ENCODE measurements at regions not wholly inside any gene's neighbourhood (a gene's known extent, or its start where the extent isn't known, plus 50 kb on each side); places are given as distances from the start of the nearest gene placed in this dataset.
"Not testable (repeated sequence)": the region's sequence is repeated elsewhere in the genome, so short reads cannot be mapped to it uniquely, and the experiment has no call there.

DNA sequence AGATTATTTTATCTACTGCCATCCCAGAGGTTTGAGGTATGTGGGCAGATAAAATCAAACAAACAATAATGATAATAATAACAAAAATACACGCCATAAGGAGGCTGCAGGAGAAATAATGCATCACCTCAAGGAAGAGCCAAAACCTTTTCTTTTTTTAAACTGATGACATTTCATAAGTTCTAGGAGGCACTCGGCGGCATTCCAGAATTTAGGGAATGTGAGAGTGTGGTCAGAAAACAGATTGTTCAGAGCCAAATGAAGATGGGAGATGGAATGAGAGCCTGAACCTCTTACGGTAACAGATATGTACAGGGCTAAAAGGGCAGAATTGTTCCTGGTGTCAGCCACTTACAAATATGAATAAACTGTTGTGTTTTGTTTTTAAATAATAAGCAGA is 615.0 kb upstream of the CHD1 start:
- no peak overlapping the region for H4K91ac ChIP-seq (ENCODE audit: low read depth, low read length, poor library complexity)
- H2AFZ ChIP-seq (ENCODE audit: low read length), result no peak overlapping the region
- no peak overlapping the region for H3K14ac ChIP-seq (ENCODE audit: low read length)
- H3K4me3 ChIP-seq (ENCODE audit: low read length in 2 of 2), result no peak overlapping the region
- no peak overlapping the region for H3K27ac ChIP-seq (replicated peaks; ENCODE audit: low read length)
- no peaks in the 10 kb centered on the region for H3K9me3 ChIP-seq (replicated peaks in 1 of 2; ENCODE audit: control insufficient read depth in 2 of 2, insufficient read depth in 1 of 2, low read depth in 1 of 2, low read length in 2 of 2)
- H4K8ac ChIP-seq (ENCODE audit: low read depth, low read length), result no peak overlapping the region
- H2AK5ac ChIP-seq (ENCODE audit: low read depth, low read length), result no peak overlapping the region
- DNase-seq (ENCODE audit: low spot score), result no peak
- H3K4me2 ChIP-seq (ENCODE audit: insufficient read depth, low read length, poor library complexity, severe bottlenecking), result no peak overlapping the region
- H3K4me1 ChIP-seq (ENCODE audit: control insufficient read depth in 2 of 2, insufficient read depth in 1 of 2, low read depth in 1 of 2, low read length in 2 of 2), result no peaks in the 10 kb centered on the region
- no peak overlapping the region for H2BK5ac ChIP-seq (ENCODE audit: low read length)
- no peaks in the 10 kb centered on the region for H3K79me1 ChIP-seq (ENCODE audit: low read depth, low read length)
- no peaks in the 10 kb centered on the region for H3K36me3 ChIP-seq (replicated peaks in 1 of 2; ENCODE audit: control insufficient read depth in 2 of 2, insufficient read depth in 2 of 2, low read length in 2 of 2)
- no CpG with 5 or more reads among the region's 4 CpGs for WGBS, 2 donors (ENCODE audit: extremely low coverage in 2 of 2, insufficient read length in 2 of 2, insufficient replicate concordance in 1 of 2)
- no peak overlapping the region for H3K18ac ChIP-seq (ENCODE audit: low read length)
- H2BK15ac ChIP-seq (ENCODE audit: low read length), result no peak overlapping the region
- no peak overlapping the region for H2BK12ac ChIP-seq (ENCODE audit: low read length)
- no peak overlapping the region for H3K9ac ChIP-seq (ENCODE audit: low read depth, low read length, poor library complexity)
- no peak overlapping the region for H3K4ac ChIP-seq (ENCODE audit: low read length)
- H3K23ac ChIP-seq (ENCODE audit: low read depth, low read length, poor library complexity), result no peak overlapping the region
- H2BK120ac ChIP-seq (ENCODE audit: low read depth, low read length), result no peak overlapping the region
- no peaks in the 10 kb centered on the region for H3K27me3 ChIP-seq (ENCODE audit: control insufficient read depth in 3 of 3, insufficient read depth in 3 of 3, low read depth in 1 of 3, low read length in 3 of 3)

DNA sequence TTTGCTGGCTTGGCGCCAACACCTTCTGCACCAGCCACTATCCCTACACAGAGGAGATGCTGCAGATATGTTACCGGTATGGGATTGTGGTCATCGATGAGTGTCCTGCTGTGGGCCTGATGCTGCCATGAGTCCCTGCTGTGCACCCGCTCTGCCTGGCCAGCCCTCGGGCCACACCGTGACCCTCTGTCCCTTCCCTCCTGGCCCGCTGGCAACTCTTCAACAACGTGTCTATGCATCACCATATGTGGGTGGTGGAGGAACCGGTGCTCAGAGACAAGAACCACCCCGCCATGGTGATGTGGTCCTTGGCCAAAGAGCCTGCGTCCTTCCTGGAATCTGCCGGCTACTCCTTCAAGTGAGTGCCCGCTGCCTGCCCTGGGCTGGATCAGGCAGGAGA is 605.4 kb upstream of the CHD1 start:
- not testable (repeated sequence) for H3K4me1 ChIP-seq (ENCODE audit: control insufficient read depth in 2 of 2, insufficient read depth in 1 of 2, low read depth in 1 of 2, low read length in 2 of 2); H3K27me3 ChIP-seq (ENCODE audit: control insufficient read depth in 3 of 3, insufficient read depth in 3 of 3, low read depth in 1 of 3, low read length in 3 of 3); H3K4ac ChIP-seq (ENCODE audit: low read length); H3K9ac ChIP-seq (ENCODE audit: low read depth, low read length, poor library complexity); H3K36me3 ChIP-seq (replicated peaks in 1 of 2; ENCODE audit: control insufficient read depth in 2 of 2, insufficient read depth in 2 of 2, low read length in 2 of 2); H2BK5ac ChIP-seq (ENCODE audit: low read length); H3K18ac ChIP-seq (ENCODE audit: low read length); H3K4me3 ChIP-seq (ENCODE audit: low read length in 2 of 2); DNase-seq (ENCODE audit: low spot score); H2BK15ac ChIP-seq (ENCODE audit: low read length); H3K4me2 ChIP-seq (ENCODE audit: insufficient read depth, low read length, poor library complexity, severe bottlenecking); H2AFZ ChIP-seq (ENCODE audit: low read length); H3K27ac ChIP-seq (replicated peaks; ENCODE audit: low read length); H4K91ac ChIP-seq (ENCODE audit: low read depth, low read length, poor library complexity); H2BK12ac ChIP-seq (ENCODE audit: low read length); H3K9me3 ChIP-seq (replicated peaks in 1 of 2; ENCODE audit: control insufficient read depth in 2 of 2, insufficient read depth in 1 of 2, low read depth in 1 of 2, low read length in 2 of 2); H3K79me1 ChIP-seq (ENCODE audit: low read depth, low read length); H2AK5ac ChIP-seq (ENCODE audit: low read depth, low read length); H2BK120ac ChIP-seq (ENCODE audit: low read depth, low read length); H4K8ac ChIP-seq (ENCODE audit: low read depth, low read length); H3K14ac ChIP-seq (ENCODE audit: low read length); H3K23ac ChIP-seq (ENCODE audit: low read depth, low read length, poor library complexity)
- WGBS, 2 donors (ENCODE audit: extremely low coverage in 2 of 2, insufficient read length in 2 of 2, insufficient replicate concordance in 1 of 2), result no CpG with 5 or more reads among the region's 13 CpGs

DNA sequence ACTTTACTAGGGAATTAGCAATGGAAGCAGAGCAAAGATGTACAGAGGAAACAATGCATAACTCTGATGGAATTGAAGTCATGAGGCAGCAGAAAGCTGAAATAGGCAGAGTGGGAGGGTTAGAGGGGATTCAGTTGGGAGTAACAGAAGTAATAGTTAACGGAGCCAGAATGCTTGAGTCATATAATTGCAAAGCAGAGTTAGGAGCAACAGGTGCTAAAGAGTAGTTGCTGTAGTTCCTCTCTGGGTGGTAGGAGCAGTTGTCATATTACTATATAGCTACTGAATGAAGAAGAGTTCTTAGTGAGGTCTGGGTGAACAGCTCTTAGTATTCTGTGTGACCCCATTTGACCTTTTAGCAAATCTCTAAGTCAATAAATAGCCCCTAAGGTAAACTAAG is 592.9 kb upstream of the CHD1 start:
- not testable (repeated sequence) for H2BK120ac ChIP-seq (ENCODE audit: low read depth, low read length); H2BK5ac ChIP-seq (ENCODE audit: low read length); H3K18ac ChIP-seq (ENCODE audit: low read length); H3K14ac ChIP-seq (ENCODE audit: low read length); H2AK5ac ChIP-seq (ENCODE audit: low read depth, low read length); H3K27me3 ChIP-seq (ENCODE audit: control insufficient read depth in 3 of 3, insufficient read depth in 3 of 3, low read depth in 1 of 3, low read length in 3 of 3); H4K91ac ChIP-seq (ENCODE audit: low read depth, low read length, poor library complexity); H3K4me2 ChIP-seq (ENCODE audit: insufficient read depth, low read length, poor library complexity, severe bottlenecking); H3K79me1 ChIP-seq (ENCODE audit: low read depth, low read length); H3K4ac ChIP-seq (ENCODE audit: low read length); H2AFZ ChIP-seq (ENCODE audit: low read length); H3K9me3 ChIP-seq (replicated peaks in 1 of 2; ENCODE audit: control insufficient read depth in 2 of 2, insufficient read depth in 1 of 2, low read depth in 1 of 2, low read length in 2 of 2); H2BK12ac ChIP-seq (ENCODE audit: low read length); H2BK15ac ChIP-seq (ENCODE audit: low read length); H3K23ac ChIP-seq (ENCODE audit: low read depth, low read length, poor library complexity); H3K4me3 ChIP-seq (ENCODE audit: low read length in 2 of 2); H4K8ac ChIP-seq (ENCODE audit: low read depth, low read length); H3K36me3 ChIP-seq (replicated peaks in 1 of 2; ENCODE audit: control insufficient read depth in 2 of 2, insufficient read depth in 2 of 2, low read length in 2 of 2); H3K4me1 ChIP-seq (ENCODE audit: control insufficient read depth in 2 of 2, insufficient read depth in 1 of 2, low read depth in 1 of 2, low read length in 2 of 2); H3K27ac ChIP-seq (replicated peaks; ENCODE audit: low read length); DNase-seq (ENCODE audit: low spot score); H3K9ac ChIP-seq (ENCODE audit: low read depth, low read length, poor library complexity)
- no CpG with 5 or more reads among the region's 1 CpG for WGBS, 2 donors (ENCODE audit: extremely low coverage in 2 of 2, insufficient read length in 2 of 2, insufficient replicate concordance in 1 of 2)

DNA sequence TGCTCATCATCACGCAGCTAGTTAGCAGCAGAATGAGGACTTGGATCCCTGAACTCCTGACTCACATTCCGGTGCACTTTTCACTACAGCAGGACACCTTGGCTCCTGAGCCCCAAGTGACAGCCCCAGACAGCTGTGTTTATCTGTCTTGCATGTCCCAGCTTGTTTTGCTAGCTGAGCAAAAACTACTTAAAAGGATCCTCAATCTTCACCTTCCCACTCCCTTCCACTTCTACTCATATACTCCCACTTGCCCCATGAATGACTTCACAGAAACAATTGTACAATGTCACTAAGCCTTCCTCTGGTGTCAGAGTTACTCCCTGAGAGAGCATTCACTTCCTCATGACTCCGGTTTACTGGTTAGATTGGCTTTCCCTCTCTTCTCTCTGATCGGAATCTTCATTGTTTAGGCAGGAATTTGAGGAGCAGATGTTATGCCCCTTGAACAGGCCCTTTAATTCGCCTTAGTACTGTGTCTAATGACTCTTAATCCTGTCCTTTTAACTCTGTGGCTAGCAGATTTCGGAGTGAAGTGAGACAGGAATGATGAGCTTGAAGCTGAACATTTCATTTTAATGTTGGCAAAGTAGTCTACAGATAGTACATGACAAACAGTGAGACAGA is 587.2 kb upstream of the CHD1 start:
- not testable (repeated sequence) for H3K4me1 ChIP-seq (ENCODE audit: control insufficient read depth in 2 of 2, insufficient read depth in 1 of 2, low read depth in 1 of 2, low read length in 2 of 2); H3K4ac ChIP-seq (ENCODE audit: low read length); H3K9ac ChIP-seq (ENCODE audit: low read depth, low read length, poor library complexity); H4K8ac ChIP-seq (ENCODE audit: low read depth, low read length); H3K27me3 ChIP-seq (ENCODE audit: control insufficient read depth in 3 of 3, insufficient read depth in 3 of 3, low read depth in 1 of 3, low read length in 3 of 3); H3K4me3 ChIP-seq (ENCODE audit: low read length in 2 of 2); H3K36me3 ChIP-seq (replicated peaks in 1 of 2; ENCODE audit: control insufficient read depth in 2 of 2, insufficient read depth in 2 of 2, low read length in 2 of 2); H3K23ac ChIP-seq (ENCODE audit: low read depth, low read length, poor library complexity); H2BK12ac ChIP-seq (ENCODE audit: low read length); H2BK120ac ChIP-seq (ENCODE audit: low read depth, low read length); H3K14ac ChIP-seq (ENCODE audit: low read length); H3K9me3 ChIP-seq (replicated peaks in 1 of 2; ENCODE audit: control insufficient read depth in 2 of 2, insufficient read depth in 1 of 2, low read depth in 1 of 2, low read length in 2 of 2); H3K4me2 ChIP-seq (ENCODE audit: insufficient read depth, low read length, poor library complexity, severe bottlenecking); H3K18ac ChIP-seq (ENCODE audit: low read length); H3K79me1 ChIP-seq (ENCODE audit: low read depth, low read length); H2AK5ac ChIP-seq (ENCODE audit: low read depth, low read length); H2BK15ac ChIP-seq (ENCODE audit: low read length); H2BK5ac ChIP-seq (ENCODE audit: low read length); H4K91ac ChIP-seq (ENCODE audit: low read depth, low read length, poor library complexity); H3K27ac ChIP-seq (replicated peaks; ENCODE audit: low read length)
- DNase-seq (ENCODE audit: low spot score), result peak; percentile 58
- no CpG with 5 or more reads among the region's 6 CpGs for WGBS, 2 donors (ENCODE audit: extremely low coverage in 2 of 2, insufficient read length in 2 of 2, insufficient replicate concordance in 1 of 2)
- H2AFZ ChIP-seq (ENCODE audit: low read length), result peak overlapping the region; percentile 73
